ENCODE measurements at regions not wholly inside any gene's neighbourhood (a gene's known extent, or its start where the extent isn't known, plus 50 kb on each side); places are given as distances from the start of the nearest gene placed in this dataset.
"Not testable (repeated sequence)": the region's sequence is repeated elsewhere in the genome, so short reads cannot be mapped to it uniquely, and the experiment has no call there.

GRCh38 chr7:131667699-131668098 is 111.3 kb upstream of the PODXL start:
- H3K27ac ChIP-seq (ENCODE audit: low read length): no peak overlapping the region
- no TSS peak for BruUV-seq (replicated peaks)
- no peak overlapping the region for H3K4me3 ChIP-seq (ENCODE audit: low read length)
- ChIA-PET CTCF (no interaction called here), POLR2A (ENCODE audit: unreplicated experiment) (no interaction called here)
- no peaks in the 10 kb centered on the region for H3K9me3 ChIP-seq (ENCODE audit: low read length)
- no peak overlapping the region for H3K4me2 ChIP-seq (ENCODE audit: low read length)
- H2AFZ ChIP-seq (ENCODE audit: low read length): no peak overlapping the region
- H3K79me2 ChIP-seq (ENCODE audit: low read length): no peaks in the 10 kb centered on the region
- no peak for DNase-seq
- no peaks in the 10 kb centered on the region for H3F3A ChIP-seq (ENCODE audit: low read length, unreplicated experiment)
- H3K9me2 ChIP-seq (replicated peaks; ENCODE audit: low read length): no peaks in the 10 kb centered on the region
- intact Hi-C loops (cut with micrococcal nuclease): no loop called here
- H4K20me1 ChIP-seq (ENCODE audit: low read length): no peaks in the 10 kb centered on the region
- no peak for TF ChIP-seq CTCF (conservative IDR thresholded peaks at IDR 0.05; ENCODE audit: low read depth, low read length)
- no peak for TF ChIP-seq EZH2 (IDR thresholded peaks at IDR 0.05; ENCODE audit: low read length, unreplicated experiment)
- no peak for TF ChIP-seq EZH2phosphoT487 (IDR thresholded peaks at IDR 0.05; ENCODE audit: borderline replicate concordance, low read length)
- peaks cover 31% of the 10 kb centered on the region for H3K27me3 ChIP-seq (ENCODE audit: low read length)
- no peak for ATAC-seq
- no peaks in the 10 kb centered on the region for H3K4me1 ChIP-seq (ENCODE audit: insufficient read depth, low read length)
- H3K9ac ChIP-seq (ENCODE audit: low read length): no peak overlapping the region
- H3K36me3 ChIP-seq (ENCODE audit: low read depth, low read length): no peaks in the 10 kb centered on the region

GRCh38 chr7:131665021-131665420 is 108.6 kb upstream of the PODXL start:
- H3K27me3 ChIP-seq (ENCODE audit: low read length): peaks cover 8% of the 10 kb centered on the region; the same call in 1 of the 2 replicates
- no peaks in the 10 kb centered on the region for H3K4me1 ChIP-seq (ENCODE audit: insufficient read depth, low read length)
- no peaks in the 10 kb centered on the region for H3K79me2 ChIP-seq (ENCODE audit: low read length)
- no peak overlapping the region for H3K4me2 ChIP-seq (ENCODE audit: low read length)
- H4K20me1 ChIP-seq (ENCODE audit: low read length): no peaks in the 10 kb centered on the region
- H2AFZ ChIP-seq (ENCODE audit: low read length): no peak overlapping the region
- POLR2A ChIA-PET (ENCODE audit: unreplicated experiment): no interaction called here
- intact Hi-C loops (cut with micrococcal nuclease): no loop called here
- BruUV-seq (replicated peaks): no TSS peak
- no peak overlapping the region for H3K4me3 ChIP-seq (ENCODE audit: low read length)
- no peak overlapping the region for H3K9ac ChIP-seq (ENCODE audit: low read length)
- TF ChIP-seq EZH2 (IDR thresholded peaks at IDR 0.05; ENCODE audit: low read length, unreplicated experiment) (no peak), CTCF (conservative IDR thresholded peaks at IDR 0.05; ENCODE audit: low read depth, low read length) (no peak), EZH2phosphoT487 (IDR thresholded peaks at IDR 0.05; ENCODE audit: borderline replicate concordance, low read length) (no peak)
- H3K9me2 ChIP-seq (replicated peaks; ENCODE audit: low read length): no peaks in the 10 kb centered on the region
- H3K36me3 ChIP-seq (ENCODE audit: low read depth, low read length): no peaks in the 10 kb centered on the region
- CTCF ChIA-PET: no interaction called here
- DNase-seq (no peak), ATAC-seq (no peak)
- no peak overlapping the region for H3K27ac ChIP-seq (ENCODE audit: low read length)
- H3K9me3 ChIP-seq (ENCODE audit: low read length): no peaks in the 10 kb centered on the region
- H3F3A ChIP-seq (ENCODE audit: low read length, unreplicated experiment): no peaks in the 10 kb centered on the region

GRCh38 chr7:131664570-131664969 is 108.1 kb upstream of the PODXL start:
- ATAC-seq: no peak
- H3F3A ChIP-seq (ENCODE audit: low read length, unreplicated experiment): no peaks in the 10 kb centered on the region
- POLR2A ChIA-PET (ENCODE audit: unreplicated experiment): interaction anchor here (0.7 kb wide), 1 partner anchor 139 kb away, joined by 3 read pairs; no protein-coding TSS in a partner anchor

GRCh38 chr7:131662301-131662873 is 106.0 kb upstream of the PODXL start:
- ATAC-seq; CTCF ChIA-PET; H3K79me2 ChIP-seq (ENCODE audit: low read length); H3K4me1 ChIP-seq (ENCODE audit: insufficient read depth, low read length); H3K4me3 ChIP-seq (ENCODE audit: low read length); H3K36me3 ChIP-seq (ENCODE audit: low read depth, low read length); H3K27ac ChIP-seq (ENCODE audit: low read length); H2AFZ ChIP-seq (ENCODE audit: low read length); BruUV-seq (replicated peaks); intact Hi-C loops (cut with micrococcal nuclease); H3K9ac ChIP-seq (ENCODE audit: low read length); H4K20me1 ChIP-seq (ENCODE audit: low read length); H3K27me3 ChIP-seq (ENCODE audit: low read length); H3F3A ChIP-seq (ENCODE audit: low read length, unreplicated experiment); DNase-seq; POLR2A ChIA-PET (ENCODE audit: unreplicated experiment); H3K9me2 ChIP-seq (replicated peaks; ENCODE audit: low read length); H3K4me2 ChIP-seq (ENCODE audit: low read length); H3K9me3 ChIP-seq (ENCODE audit: low read length): not testable (repeated sequence)

More at GRCh38 chr7:131664570-131664969, 108.1 kb upstream of the PODXL start:
- Histone ChIP-seq H3K4me1 (ENCODE audit: insufficient read depth, low read length) (no peaks in the 10 kb centered on the region), H3K36me3 (ENCODE audit: low read depth, low read length) (no peaks in the 10 kb centered on the region), H3K4me2 (ENCODE audit: low read length) (no peak overlapping the region), H3K9me3 (ENCODE audit: low read length) (no peaks in the 10 kb centered on the region), H3K9ac (ENCODE audit: low read length) (no peak overlapping the region), H3K27ac (ENCODE audit: low read length) (no peak overlapping the region), H3K9me2 (replicated peaks; ENCODE audit: low read length) (no peaks in the 10 kb centered on the region), H3K4me3 (ENCODE audit: low read length) (no peak overlapping the region), H3K27me3 (ENCODE audit: low read length) (peaks cover 4% of the 10 kb centered on the region; the same call in 1 of the 2 replicates), H2AFZ (ENCODE audit: low read length) (no peak overlapping the region), H4K20me1 (ENCODE audit: low read length) (no peaks in the 10 kb centered on the region), H3K79me2 (ENCODE audit: low read length) (no peaks in the 10 kb centered on the region)
- BruUV-seq (replicated peaks): no TSS peak
- intact Hi-C loops (cut with micrococcal nuclease): no loop called here
- CTCF ChIA-PET: no interaction called here
- DNase-seq: no peak
- TF ChIP-seq EZH2 (IDR thresholded peaks at IDR 0.05; ENCODE audit: low read length, unreplicated experiment): no peak
- TF ChIP-seq EZH2phosphoT487 (IDR thresholded peaks at IDR 0.05; ENCODE audit: borderline replicate concordance, low read length): no peak
- TF ChIP-seq CTCF (conservative IDR thresholded peaks at IDR 0.05; ENCODE audit: low read depth, low read length): no peak
